ENCODE measurements at regions not wholly inside any gene's neighbourhood (a gene's known extent, or its start where the extent isn't known, plus 50 kb on each side); places are given as distances from the start of the nearest gene placed in this dataset.

DNA sequence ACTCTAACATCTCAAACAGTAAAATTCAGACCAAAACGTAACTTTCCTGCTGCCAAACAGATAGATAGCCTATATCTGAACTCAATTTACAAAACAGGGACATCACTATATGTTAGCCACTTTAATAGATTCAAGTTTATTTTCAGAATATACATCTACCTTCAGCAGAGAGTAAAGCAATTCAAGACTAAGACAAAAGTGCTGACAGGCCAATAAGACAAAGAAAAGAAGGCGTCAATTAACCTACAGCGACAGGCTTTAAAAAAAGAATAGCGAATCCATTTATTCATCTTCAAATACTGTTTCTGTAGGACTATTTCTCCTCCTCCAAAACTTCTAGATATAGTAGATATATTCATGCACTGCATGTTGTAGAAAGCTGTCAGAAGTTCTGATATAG lies 333.0 kb downstream of the GRB14 start:
- no peak for DNase-seq

DNA sequence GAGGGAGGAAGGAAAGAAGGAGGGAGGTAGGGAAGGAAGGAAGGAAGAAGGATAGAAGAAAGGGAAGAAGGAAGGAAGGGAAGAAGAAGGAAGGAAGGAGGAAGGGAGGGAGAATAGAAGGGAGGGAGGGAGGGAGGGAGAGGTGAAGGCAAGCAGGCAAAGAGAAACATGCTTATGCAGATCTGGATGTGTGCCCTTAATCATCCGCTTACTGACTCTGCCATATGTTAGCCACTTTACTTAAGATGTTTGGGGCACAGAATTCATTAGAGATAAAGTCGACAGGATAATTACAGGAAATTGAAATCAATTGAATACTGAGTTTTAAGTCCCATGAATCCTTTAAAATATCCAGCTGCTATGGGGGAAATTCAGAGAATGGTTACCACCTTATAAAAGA lies 334.2 kb downstream of the GRB14 start:
- no peak for DNase-seq

DNA sequence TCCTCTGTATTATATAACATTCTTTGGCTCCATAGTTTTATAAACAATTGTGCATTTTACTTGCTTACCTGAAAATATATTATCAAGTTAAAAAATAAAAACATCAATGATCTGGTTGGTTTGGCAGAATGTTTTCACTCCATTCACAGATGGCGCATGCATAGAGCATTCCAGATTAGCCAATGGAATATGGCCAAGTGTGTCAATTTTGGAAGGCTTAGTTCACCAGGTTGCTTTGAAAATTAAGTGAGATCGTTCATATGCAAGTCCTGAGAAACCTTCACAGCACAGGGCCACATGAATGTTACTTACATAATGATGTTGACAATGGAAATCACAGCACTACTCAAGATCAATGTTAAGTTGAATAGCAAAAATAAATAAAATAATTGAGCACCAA lies 335.7 kb downstream of the GRB14 start:
- DNase-seq, result no peak

DNA sequence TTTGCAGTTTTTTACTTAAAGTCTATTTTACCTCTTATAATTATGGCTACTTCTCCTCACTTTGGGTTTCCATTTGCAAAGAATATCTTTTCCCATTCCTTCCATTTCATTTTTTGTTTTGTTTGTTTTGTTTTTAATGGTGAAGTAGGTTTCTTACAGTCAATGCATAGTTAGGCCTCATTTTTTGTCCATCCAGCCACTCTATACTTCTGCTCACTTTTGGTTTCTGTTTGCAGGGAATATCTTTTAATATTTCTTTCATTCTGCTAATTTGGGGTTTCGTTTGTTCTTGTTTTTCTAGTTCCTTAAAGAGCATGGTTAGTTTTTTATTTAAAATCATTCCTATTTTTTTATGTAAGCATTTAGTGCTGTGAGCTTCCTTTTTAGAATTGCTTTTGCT lies 339.4 kb downstream of the GRB14 start:
- DNase-seq, result no peak

DNA sequence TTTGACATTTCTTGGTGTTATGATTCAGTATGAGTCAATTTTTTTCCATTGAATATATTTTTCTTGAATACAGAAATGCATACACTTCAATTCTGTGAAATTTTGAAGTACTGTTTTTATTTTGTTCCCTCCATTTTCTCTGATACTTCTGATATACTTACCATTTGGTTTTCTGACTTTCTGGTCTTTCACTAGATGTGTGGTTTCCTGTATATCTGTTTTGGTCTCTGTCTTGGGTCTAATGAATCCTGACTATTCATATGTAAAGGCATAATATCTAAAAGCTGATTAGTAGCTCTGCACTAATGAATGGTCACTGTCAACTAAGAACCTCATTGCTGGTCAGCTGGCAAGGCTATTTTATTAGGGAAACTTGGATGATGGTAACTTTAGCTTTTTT lies 345.6 kb downstream of the GRB14 start:
- no peak for DNase-seq

DNA sequence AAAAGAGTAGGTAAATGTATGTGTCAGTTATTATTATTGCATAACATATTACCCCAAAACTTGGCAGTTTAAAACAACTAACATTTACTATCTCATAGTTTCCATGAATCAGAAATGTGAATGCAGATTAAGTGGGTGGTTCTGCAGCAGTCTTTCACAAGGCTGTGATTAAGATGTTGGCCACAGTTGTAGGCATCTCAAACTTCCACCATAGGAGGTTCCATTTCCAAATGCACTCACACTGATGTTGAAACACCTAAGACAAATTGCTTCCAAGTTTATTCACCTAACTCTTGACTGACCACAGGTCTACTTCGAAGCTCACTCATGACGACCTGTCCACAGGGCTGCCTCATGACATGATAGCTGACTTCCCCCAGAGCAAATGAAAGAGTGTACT lies 360.8 kb downstream of the GRB14 start:
- DNase-seq, result no peak

DNA sequence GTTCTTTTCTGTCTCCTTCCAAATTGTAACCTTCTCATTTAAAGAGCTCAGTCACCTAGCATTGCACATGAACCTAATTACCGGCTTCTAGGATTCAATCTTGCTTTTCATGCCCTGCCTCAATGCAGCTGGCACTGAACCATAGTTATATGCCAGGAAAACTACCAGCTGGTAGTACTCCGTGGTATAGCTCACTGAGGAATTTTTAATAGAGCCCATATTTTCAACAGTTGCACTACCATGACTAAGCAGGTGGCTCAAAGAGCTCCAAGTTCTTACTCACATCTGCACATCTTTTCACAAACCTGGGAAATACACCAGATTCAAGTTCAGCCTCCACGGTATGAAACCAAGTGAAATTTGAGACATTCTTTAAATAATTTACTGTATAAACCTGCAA lies 363.5 kb downstream of the GRB14 start:
- no peak for DNase-seq

DNA sequence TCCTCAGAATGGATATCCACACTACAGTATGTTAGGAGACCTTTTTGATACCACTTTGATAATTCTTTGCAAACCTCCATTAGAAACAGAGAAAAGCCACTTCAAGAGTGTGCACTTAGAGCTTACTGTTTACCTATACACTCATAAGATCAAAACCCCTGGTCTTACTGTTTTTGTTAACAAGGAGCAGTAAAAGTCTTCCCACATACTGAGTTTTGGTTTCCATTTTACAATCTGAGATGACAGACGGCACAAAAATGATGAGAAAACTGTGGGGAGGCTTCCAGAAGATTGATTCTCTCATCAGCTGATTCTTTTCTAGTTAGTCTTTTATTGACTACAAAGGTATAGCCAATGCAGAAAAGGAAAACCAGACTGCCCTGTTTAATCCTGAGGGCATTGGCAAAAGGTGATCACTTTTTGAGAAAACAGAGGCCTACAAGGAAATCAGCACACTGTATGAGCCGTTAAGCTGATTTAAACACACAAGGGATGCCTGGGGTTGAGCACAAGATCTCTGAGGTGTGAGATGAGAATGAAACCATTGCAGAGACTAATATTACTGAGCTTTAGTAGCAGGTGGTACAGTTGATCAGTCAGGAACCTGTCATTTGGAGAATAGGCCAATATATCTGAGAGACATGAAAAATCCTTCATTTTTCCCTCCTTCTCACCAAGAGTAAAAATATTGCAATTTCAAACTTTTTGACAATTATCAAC lies 368.6 kb downstream of the GRB14 start:
- no peak for DNase-seq

DNA sequence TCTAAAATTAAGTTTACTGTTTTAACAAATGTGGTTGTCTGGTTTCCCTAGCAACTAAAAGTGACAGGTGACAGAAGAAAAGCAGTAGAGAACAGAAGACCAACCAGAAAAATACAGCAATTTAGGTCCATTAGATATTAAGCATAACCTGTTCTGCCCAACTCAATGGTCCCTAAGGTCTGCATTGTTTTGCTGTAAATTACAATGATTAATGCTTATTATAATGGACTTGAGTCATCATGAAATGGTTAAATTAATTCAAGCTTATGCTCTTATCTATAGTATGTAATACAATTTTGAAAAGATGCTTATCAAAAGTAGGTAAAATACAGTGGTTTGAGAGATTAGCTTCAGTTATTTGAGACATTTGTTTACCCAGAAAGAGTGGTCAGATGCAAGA lies 378.0 kb downstream of the GRB14 start:
- DNase-seq, result no peak

DNA sequence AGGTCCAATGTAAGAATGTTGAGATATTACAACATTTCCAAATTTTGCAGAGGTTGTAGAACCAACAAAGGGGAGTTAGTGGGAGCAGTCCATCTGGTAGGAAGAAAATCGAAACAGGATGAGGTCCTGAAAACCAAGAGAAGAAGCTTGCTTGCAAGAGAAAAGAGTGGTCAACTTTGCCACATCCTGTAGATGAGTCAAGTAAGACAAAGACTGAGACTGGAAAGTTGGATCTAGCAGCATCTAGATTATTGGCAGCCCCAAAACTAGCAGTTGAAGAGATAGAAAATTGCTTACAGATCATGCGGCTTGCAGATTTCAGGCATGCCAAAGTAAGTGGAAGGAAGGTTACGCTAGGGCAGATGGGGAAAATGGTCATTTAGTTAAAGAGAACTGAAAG lies 378.9 kb downstream of the GRB14 start:
- DNase-seq, result no peak

DNA sequence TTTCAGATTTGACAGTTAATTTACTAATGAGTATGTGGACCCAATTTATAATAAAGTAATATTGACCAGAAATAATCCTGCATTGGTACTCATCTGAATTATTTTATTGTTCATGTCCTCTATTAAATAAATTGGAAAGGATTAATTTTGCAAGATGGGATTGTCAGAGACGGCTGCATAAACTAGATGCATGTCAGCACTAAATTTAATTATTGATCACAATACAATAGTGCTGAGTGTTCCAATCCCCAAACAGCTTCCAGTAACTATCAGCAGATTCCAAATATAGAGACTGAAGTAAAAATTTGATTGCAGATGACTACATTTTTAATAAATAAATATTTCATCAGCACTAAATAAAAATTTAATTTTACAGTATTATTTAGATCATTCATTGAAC lies 387.2 kb downstream of the GRB14 start:
- no peak for DNase-seq

DNA sequence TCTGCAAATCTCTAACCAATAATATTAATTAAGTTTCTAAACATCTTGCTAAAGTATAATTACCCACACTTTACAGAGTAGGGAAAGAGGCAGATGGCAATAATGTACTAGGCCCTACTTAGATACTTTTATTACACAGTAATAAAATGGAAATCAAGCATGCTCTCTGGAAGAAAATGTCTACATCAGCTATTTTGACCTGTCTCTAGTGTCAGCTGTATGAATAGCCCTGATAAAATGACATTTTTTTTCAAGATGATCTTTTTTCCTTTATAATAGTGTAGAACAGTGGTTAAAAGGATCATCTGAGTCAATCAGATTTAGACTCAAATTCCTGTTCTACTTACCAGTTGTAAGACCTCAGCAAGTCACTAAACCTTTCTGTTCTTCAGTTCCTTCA lies 397.3 kb downstream of the GRB14 start:
- no peak for DNase-seq

DNA sequence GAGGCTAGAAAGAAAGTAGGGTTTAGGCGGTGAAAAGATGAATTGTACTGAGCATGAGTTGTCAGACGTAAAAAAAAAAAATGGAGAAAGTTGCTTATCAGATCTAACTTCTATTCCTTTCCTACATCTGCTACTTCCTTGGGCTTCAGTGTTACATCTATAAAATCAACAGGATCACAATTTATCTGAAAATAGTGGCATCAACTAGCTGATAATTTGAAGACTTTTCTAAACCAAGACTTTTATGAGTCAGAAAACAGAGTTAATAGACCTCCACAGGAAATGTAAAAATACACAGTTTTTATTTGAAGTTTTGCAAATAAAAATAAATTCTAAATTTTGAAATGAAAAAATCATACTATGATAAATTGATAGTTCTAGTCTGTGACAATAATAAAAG lies 399.8 kb downstream of the GRB14 start:
- no peak for DNase-seq

DNA sequence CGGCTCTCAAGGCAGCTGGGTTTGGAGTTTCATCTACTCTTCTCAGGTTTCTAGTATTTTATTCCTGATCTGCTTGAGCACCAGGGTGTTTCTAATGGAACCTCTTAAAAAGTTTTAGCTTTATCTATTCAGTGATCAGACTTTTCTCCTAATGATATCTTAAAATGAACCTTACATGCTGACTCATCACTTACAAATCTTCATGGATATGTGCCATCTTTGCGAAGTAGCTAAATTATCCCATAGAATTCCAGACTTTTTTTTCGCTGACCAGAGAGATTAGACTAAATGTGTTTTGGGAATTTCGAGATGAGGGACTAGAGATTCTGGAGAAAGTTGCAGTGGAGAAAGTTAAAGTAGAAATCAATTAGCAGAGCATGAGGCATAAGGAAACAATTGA lies 401.0 kb downstream of the GRB14 start:
- DNase-seq, result no peak

DNA sequence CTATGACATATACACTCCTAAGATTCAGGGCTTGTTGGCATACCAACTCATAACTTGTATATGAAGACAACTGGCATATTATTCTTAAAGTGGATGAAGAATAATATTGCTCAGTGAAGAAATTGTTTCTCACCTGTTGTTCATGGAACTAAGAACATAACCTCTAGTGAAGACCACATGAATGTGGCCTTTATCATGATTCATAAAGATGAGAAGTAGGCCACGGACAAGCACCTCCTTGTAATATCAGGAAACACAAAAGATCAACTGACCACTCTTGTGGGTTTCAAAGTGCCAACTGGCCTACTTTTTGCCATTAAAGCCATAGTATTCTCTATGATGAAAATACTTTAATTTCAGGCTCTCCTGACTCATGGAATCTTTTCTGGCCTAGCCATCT lies 407.4 kb downstream of the GRB14 start:
- no peak for DNase-seq

DNA sequence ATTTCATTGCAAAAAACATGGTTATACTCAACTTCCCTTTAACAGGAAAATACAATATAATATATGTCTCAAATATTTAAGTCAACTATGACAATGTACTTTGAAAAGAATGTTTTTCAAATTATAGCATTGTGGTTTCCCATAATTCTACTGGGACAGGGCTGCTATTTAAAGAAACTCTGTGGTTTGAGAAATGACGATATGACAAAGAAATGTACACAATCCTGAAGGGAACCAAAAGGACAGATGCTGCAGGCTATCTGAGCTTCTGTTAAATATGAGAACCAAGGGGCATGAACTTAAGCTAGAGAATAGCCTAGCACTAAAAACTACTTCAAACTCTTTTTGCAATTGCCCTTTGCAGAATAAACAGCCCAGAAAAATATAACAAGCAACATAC lies 415.9 kb downstream of the GRB14 start:
- DNase-seq, result peak; percentile 48 to 61

DNA sequence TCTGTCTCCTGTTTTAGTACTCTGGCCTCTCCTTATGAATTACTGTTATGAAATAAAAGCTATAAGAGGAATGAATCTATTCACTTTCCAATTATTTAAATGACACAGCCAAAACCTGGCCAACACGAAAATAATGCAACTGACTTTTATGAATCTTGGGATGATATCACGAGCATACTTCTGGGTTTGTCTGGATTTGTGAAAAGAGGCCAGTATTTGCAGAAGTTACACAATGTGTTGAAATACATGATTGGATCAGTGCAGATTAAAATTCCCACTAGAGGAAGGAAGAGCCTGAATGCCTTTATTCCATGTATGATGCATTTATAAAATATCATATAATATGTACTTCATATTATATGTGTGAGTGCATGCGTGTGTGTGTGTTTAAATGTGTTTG lies 418.2 kb downstream of the GRB14 start:
- no peak for DNase-seq

DNA sequence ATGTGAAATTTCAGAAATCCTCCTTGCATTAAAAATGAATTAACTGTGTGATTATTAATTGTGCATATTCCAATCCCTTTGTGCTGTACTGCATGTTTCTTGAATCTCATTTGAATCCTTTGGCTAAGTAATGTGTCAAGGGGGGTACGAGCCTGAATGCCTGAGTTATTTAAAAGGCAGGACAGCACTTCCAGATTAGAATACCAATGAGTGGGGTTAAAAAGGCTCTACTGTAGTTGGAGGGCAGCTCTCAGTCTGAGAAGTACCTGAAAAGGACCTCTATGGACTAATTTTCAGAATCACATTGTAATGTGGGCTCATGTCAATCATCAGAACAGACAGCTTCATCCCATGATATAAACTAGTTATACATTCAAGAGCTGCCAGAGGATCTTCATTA lies 423.0 kb downstream of the GRB14 start:
- no peak for DNase-seq

DNA sequence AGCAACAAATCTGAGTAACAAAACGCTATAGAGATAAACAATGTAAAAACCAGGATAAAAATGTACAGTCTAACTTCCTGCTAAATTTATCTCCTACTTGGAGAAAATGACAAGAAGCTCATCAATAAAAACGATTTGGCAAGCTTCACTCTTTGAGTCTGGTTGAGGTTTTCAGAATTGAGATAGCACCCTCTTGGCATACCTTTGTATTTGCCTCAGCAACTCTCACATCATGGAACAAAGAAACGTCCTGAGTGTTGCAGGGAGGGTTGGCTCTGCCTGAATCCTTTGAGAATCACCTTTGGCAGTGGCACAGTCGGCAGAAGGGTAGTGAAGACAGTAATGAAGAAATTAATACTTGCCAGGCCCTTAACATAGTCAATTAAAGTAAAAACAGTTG lies 430.6 kb downstream of the GRB14 start:
- no peak for DNase-seq

DNA sequence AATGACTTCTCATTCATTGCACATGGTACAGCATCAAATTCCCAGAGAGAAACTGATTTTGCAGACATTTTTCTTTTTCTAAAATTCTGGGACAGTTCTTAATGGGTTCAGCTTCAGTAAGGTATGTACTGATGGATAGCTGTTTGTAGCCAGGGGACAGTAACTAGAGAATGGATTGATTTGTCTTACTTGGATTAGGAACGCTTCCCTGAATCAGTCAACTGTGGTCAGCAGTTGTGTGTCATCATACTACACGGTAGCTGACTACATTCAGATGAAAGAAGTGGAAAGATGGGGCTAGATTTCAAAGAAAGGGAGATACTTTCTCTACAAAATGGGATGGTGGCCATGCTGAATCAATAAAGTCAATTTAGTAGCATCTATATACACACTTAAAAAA lies 431.4 kb downstream of the GRB14 start:
- DNase-seq, result no peak

DNA sequence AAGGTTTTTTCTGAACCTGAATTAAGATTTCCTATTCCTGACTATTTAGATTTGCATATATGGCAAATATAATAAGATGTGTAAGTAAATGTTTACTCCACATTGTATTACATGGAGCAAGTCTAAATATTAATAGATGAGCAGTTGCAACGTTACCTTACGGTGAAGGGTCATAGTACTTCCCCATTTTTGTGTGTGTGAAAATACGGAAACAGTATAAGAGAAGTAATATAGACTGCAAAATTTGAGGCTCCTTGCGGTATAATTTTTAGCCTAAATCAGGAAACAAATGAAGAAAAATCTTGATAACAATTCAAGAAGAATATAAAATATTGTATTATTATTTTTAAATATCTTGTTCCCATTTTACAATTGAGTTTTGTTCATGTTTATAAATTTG lies 434.2 kb downstream of the GRB14 start:
- peak; percentile 85 to 89 for DNase-seq

DNA sequence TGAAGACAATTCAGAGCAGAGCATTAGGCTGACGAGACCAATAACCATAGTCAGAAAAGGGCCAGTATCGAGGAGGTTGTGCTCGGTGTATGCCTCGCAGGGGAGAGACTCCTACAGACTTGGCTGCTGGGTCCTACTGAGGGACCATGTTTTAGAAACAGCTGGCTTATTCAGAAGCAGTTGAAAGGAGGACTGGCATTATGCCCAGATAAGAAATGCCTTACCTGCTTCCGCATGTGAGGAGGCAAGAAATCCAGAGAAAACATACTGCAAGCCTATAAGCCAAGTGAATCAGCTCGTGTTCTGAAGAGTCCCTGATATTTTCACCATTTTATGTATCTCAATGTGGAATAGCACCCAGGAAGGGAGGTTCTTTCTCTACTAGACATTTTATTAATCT lies 434.7 kb downstream of the GRB14 start:
- DNase-seq, result peak in 1 of 2 experiments; percentile 14

DNA sequence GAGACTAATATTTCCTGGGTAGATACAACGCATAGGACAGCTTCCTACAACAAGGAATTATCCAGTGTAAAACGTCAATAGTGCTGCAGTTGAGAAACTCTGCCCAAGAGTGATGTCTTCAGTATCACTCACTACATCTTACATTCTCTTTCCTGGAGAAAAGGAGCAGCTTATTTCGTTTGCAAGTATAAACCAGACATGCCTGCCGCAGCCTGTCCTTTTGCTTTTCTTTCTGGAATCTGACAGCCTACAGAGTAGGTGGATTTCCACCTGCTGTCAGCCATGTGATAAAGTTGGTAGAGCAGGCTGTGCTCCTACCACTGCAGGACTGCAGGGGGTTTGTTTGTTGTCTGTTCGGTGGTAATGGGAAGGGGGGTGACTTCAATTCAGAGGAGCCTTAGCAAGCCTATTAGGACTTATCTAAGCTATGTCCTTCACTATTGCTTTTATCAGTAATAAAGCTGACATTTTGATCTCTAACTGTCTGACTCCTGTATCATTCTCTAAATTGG lies 439.1 kb downstream of the GRB14 start:
- no peak for DNase-seq

DNA sequence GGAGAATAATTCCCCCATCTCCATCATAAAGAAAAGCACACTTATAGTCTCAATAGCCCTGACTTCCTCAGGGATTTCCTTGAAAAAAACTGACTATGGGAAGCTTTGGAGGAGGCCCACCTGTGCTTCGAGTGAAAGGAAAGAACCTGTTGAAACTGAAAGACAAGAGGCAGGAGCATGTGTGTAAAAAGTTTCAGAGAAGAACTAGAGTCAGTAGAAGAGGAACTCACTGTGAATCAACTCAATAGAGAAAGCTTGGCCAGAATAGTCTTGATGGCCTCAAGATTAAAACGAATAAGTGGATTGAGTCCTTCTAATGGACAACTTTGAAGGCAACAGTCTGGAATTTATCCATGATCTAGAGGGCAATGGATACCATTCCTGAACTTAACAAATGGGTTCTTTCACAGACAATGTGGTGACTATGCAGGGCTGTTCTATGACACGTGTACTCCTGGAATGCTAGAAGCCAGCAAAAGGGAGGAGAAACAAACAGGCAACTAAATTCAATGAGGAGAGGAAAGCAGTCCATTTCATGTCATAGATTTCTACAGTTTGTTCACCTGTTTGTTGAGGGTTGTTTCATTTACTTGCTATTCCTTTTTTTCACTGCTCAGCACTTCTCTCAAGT lies 442.3 kb downstream of the GRB14 start:
- DNase-seq, result no peak

DNA sequence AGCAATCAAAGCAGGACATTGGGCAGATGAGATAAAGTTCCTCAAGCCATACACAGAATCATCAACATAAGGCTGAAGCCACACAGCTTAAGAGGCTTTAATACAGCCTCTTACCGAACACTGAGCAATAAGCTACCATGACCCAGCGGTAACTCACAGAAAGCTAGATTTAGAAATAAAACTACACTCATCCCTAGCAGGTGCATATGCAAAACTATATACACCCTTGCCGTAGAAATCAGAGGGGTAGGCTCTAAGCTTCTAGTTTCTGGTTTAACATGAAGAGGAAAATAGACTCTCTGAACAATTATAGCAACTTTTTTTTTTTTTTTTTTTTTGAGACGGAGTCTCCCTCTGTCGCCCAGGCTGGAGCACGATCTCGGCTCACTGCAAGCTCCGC lies 428.8 kb upstream of the FIGN start:
- DNase-seq, result no peak
